ENCODE measurements at regions not wholly inside any gene's neighbourhood (a gene's known extent, or its start where the extent isn't known, plus 50 kb on each side); places are given as distances from the start of the nearest gene placed in this dataset.

DNA sequence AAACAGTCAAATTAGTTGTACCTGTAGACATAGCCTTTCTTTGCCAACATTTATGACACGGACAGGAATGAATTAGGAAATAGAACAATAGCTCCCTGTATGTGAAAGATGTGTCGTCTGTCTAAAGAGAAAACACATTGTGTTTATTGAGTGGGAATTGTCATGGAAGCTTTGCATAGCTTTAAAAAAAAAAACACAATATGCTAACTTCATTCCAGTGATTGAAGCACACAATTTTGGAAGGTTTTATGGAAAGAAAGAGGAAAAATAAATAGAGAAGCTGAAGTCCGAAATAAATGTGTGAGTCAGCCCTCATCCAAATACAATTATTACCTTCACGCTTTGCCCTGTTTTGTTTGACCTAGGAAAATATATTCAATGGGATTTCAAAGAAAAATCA is 1095.7 kb downstream of the TSN start:
- intact Hi-C loops (cut with DNase I), result no loop called here
- no peaks in the 10 kb centered on the region for H3K27me3 ChIP-seq
- DNase-seq, result no peak
- no peak for TF ChIP-seq POLR2A (IDR thresholded peaks at IDR 0.05)
- TF ChIP-seq, protein P1, sequence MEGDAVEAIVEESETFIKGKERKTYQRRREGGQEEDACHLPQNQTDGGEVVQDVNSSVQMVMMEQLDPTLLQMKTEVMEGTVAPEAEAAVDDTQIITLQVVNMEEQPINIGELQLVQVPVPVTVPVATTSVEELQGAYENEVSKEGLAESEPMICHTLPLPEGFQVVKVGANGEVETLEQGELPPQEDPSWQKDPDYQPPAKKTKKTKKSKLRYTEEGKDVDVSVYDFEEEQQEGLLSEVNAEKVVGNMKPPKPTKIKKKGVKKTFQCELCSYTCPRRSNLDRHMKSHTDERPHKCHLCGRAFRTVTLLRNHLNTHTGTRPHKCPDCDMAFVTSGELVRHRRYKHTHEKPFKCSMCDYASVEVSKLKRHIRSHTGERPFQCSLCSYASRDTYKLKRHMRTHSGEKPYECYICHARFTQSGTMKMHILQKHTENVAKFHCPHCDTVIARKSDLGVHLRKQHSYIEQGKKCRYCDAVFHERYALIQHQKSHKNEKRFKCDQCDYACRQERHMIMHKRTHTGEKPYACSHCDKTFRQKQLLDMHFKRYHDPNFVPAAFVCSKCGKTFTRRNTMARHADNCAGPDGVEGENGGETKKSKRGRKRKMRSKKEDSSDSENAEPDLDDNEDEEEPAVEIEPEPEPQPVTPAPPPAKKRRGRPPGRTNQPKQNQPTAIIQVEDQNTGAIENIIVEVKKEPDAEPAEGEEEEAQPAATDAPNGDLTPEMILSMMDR (IDR thresholded peaks at IDR 0.05), result no peak
- TF ChIP-seq EP300 (IDR thresholded peaks at IDR 0.05), result no peak
- H3K4me1 ChIP-seq (ENCODE audit: insufficient read depth), result no peaks in the 10 kb centered on the region
- WGBS, 3 donors, result 75 to 78% (median 76%) methylated on average over 4 of the region's 4 CpGs
- no peaks in the 10 kb centered on the region for H3K9me3 ChIP-seq
- no peak overlapping the region for H3K4me3 ChIP-seq
- no peak overlapping the region for H3K27ac ChIP-seq
- no peaks in the 10 kb centered on the region for H3K36me3 ChIP-seq

DNA sequence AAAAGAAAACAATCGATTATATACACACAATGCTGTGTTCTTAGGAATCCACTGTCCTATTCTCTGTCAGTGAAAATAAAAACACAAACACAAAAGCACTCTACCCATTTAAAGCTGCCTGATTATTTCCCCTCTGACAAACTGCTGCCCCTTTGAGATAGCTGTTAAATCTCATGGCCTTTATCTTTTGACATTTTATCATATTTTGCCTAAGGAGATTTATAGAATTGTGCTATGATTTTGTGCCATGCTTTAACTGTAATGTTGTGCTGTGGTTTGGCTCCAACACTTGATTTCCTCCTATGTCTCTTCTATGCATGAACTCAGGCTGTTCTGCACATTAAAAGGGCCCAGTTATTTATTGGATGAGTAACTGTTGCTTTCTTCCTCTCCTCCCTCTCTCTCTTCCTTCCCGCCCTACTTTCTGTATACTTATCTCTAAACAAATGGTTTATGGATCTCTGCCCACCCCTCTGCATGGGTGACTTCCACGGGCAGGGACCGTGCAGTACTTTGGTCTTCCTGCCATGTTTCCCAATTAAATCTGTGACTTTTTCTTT is 1096.6 kb downstream of the TSN start:
- intact Hi-C loops (cut with DNase I), result no loop called here
- no peaks in the 10 kb centered on the region for H3K36me3 ChIP-seq
- WGBS, 3 donors, result 12 to 21% (median 12%) methylated on average over 4 of the region's 4 CpGs
- no peaks in the 10 kb centered on the region for H3K4me1 ChIP-seq (ENCODE audit: insufficient read depth)
- DNase-seq, result no peak
- no peak overlapping the region for H3K27ac ChIP-seq
- H3K9me3 ChIP-seq, result no peaks in the 10 kb centered on the region
- TF ChIP-seq POLR2A (IDR thresholded peaks at IDR 0.05) (no peak), EP300 (IDR thresholded peaks at IDR 0.05) (no peak)
- TF ChIP-seq, protein P1 (IDR thresholded peaks at IDR 0.05), result no peak
- no peaks in the 10 kb centered on the region for H3K27me3 ChIP-seq
- H3K4me3 ChIP-seq, result no peak overlapping the region

DNA sequence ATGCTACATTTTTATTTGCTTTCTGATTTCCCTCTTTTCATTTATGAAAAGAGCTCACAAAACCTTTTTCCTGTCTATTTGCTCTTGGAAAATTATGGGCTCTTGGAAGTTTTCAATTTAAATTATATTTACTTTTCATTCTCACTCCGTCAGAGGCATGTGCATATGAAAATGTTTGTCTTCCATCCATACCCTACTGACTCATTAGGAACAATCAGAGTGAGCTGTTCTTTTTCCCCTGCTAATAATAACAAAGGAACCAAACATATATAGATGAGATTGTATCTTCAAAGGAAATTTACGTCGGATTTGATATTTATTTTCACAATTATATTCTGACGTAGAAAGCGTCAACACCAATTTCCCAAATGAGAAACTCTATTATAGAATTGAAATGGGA is 1101.2 kb downstream of the TSN start:
- Histone ChIP-seq H3K9me3 (no peaks in the 10 kb centered on the region), H3K27ac (no peak overlapping the region), H3K27me3 (no peaks in the 10 kb centered on the region), H3K4me1 (ENCODE audit: insufficient read depth) (no peaks in the 10 kb centered on the region), H3K4me3 (no peak overlapping the region), H3K36me3 (no peaks in the 10 kb centered on the region)
- WGBS, 3 donors, result 86 to 90% (median 88%) methylated on average over 5 of the region's 5 CpGs
- DNase-seq, result no peak
- TF ChIP-seq POLR2A (IDR thresholded peaks at IDR 0.05), result no peak
- TF ChIP-seq, protein P1 (IDR thresholded peaks at IDR 0.05), result no peak
- no peak for TF ChIP-seq EP300 (IDR thresholded peaks at IDR 0.05)
- intact Hi-C loops (cut with DNase I), result no loop called here

DNA sequence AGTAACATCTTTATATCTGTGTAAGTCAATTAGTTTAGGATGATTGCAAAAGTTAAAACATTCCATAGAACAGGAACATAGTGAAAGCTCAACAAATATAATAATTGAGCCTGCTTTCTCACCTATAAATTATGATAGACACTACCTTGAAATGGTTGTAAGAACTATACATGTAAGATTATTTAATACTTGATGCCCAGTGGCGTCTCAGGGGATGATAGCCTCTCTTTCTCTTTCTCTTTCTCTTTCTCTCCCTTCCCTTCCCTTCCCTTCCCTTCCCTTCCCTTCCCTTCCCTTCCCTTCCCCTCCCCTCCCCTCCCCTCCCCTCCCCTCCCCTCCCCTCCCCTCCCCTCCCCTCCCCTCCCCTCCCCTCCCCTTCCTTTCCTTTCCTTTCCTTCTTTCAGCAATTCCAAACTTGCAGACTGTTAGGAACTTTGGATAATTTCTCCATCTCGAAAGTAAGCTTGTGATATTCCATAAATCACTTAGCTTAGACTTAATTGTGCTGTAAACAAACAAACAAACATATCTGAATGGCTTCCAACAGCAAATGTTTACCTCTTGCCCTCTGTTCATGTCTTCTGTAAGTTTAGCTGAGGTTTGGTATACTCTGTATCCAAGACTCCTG is 1102.7 kb downstream of the TSN start:
- no peaks in the 10 kb centered on the region for H3K36me3 ChIP-seq
- no peak overlapping the region for H3K4me3 ChIP-seq
- 75 to 82% (median 76%) methylated on average over 2 of the region's 2 CpGs for WGBS, 3 donors
- intact Hi-C loops (cut with DNase I), result no loop called here
- no peak for TF ChIP-seq POLR2A (IDR thresholded peaks at IDR 0.05)
- TF ChIP-seq, protein P1 (IDR thresholded peaks at IDR 0.05), result no peak
- TF ChIP-seq EP300 (IDR thresholded peaks at IDR 0.05), result no peak
- no peak for DNase-seq
- H3K27me3 ChIP-seq, result no peaks in the 10 kb centered on the region
- no peak overlapping the region for H3K27ac ChIP-seq
- no peaks in the 10 kb centered on the region for H3K9me3 ChIP-seq
- H3K4me1 ChIP-seq (ENCODE audit: insufficient read depth), result no peaks in the 10 kb centered on the region

Data from ovary (tissue), 7 donors.